ENCODE measurements at regions not wholly inside any gene's neighbourhood (a gene's known extent, or its start where the extent isn't known, plus 50 kb on each side); places are given as distances from the start of the nearest gene placed in this dataset.

DNA sequence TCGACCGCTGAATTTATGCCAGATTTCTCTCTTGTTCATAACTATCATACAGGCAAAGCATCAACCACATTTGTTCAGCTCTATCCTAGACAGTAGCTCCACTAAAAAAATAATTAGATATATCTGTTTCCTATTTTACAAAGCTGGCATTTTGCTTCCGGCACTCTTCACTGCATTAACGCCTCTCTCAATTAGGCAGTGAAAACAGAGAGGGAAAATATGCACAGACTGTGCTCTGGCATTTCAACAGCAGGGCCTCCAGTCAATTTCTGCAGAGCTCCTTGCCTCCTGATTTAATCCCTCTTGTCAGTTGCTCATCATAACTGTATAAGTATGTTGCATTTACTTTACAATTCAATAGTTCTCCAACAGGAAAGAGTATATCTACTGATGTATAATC lies 666.9 kb upstream of the INTU start:
- no peak for TF ChIP-seq POLR2A (IDR thresholded peaks at IDR 0.05)
- TF ChIP-seq, protein P1, sequence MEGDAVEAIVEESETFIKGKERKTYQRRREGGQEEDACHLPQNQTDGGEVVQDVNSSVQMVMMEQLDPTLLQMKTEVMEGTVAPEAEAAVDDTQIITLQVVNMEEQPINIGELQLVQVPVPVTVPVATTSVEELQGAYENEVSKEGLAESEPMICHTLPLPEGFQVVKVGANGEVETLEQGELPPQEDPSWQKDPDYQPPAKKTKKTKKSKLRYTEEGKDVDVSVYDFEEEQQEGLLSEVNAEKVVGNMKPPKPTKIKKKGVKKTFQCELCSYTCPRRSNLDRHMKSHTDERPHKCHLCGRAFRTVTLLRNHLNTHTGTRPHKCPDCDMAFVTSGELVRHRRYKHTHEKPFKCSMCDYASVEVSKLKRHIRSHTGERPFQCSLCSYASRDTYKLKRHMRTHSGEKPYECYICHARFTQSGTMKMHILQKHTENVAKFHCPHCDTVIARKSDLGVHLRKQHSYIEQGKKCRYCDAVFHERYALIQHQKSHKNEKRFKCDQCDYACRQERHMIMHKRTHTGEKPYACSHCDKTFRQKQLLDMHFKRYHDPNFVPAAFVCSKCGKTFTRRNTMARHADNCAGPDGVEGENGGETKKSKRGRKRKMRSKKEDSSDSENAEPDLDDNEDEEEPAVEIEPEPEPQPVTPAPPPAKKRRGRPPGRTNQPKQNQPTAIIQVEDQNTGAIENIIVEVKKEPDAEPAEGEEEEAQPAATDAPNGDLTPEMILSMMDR (IDR thresholded peaks at IDR 0.05) = no peak
